Astrocyte (in vitro differentiated cells and primary cell): ENCODE measurements at regions not wholly inside any gene's neighbourhood (a gene's known extent, or its start where the extent isn't known, plus 50 kb on each side); places are given as distances from the start of the nearest gene placed in this dataset.

Source experiments
- EZH2 ChIP-seq: IDR thresholded peaks from 2 replicates; pipeline ENCODE4 v1.6.1; 2012; ENCODE audit warnings: mild to moderate bottlenecking, low read length, inconsistent platforms; ENCODE audit not compliant: insufficient read depth
- TF ChIP-seq, protein P1 (sequence below): IDR thresholded peaks from 2 replicates; pipeline ENCODE4 v1.5.1; 2011; ENCODE audit warnings: low read depth, mild to moderate bottlenecking, inconsistent platforms, low read length, moderate library complexity; ENCODE audit not compliant: insufficient read depth

DNA sequence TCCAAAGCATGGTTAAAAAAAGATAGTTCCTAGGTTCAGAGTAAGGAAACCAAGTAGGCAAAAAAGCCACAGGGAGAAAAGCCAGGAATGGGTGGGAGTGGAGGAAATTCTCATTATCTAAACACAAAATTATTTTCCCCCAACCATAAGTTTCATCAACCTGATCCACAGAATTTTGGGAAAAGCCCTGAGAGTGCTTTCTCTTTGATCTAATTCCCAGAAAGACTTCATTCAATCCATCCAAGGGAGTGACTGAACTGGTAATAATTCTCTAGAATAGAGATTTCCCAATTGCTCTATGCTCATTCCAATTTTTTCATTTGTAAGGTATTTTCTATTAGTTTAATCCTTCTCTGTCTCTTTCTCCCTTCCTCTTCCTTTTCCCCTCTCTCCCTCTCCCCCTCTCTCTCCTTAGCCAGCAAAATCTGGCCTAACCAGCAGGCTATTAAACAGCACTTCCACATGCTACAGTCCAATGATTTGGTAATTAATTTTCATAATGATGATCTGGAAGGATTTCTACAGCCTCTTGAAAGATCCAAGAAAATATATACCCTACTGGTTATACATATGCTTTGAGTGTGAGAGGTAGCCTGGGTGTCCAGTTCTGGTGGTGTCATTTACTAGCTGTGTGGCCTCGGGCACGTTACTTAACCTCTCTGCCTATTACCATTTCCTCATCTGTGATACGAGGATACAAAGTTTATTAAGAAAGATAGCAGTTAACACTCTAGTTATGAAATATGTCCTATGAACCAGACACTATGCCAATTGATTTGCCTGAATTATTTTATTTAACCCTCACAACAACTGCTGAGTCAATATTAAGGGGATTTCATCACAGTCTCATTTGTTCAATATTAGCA, 251.5 kb upstream of the RASGEF1B start:
- TF ChIP-seq, protein P1, sequence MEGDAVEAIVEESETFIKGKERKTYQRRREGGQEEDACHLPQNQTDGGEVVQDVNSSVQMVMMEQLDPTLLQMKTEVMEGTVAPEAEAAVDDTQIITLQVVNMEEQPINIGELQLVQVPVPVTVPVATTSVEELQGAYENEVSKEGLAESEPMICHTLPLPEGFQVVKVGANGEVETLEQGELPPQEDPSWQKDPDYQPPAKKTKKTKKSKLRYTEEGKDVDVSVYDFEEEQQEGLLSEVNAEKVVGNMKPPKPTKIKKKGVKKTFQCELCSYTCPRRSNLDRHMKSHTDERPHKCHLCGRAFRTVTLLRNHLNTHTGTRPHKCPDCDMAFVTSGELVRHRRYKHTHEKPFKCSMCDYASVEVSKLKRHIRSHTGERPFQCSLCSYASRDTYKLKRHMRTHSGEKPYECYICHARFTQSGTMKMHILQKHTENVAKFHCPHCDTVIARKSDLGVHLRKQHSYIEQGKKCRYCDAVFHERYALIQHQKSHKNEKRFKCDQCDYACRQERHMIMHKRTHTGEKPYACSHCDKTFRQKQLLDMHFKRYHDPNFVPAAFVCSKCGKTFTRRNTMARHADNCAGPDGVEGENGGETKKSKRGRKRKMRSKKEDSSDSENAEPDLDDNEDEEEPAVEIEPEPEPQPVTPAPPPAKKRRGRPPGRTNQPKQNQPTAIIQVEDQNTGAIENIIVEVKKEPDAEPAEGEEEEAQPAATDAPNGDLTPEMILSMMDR = no peak
- no peak for TF ChIP-seq EZH2
